ENCODE measurements at regions not wholly inside any gene's neighbourhood (a gene's known extent, or its start where the extent isn't known, plus 50 kb on each side); places are given as distances from the start of the nearest gene placed in this dataset.

DNA sequence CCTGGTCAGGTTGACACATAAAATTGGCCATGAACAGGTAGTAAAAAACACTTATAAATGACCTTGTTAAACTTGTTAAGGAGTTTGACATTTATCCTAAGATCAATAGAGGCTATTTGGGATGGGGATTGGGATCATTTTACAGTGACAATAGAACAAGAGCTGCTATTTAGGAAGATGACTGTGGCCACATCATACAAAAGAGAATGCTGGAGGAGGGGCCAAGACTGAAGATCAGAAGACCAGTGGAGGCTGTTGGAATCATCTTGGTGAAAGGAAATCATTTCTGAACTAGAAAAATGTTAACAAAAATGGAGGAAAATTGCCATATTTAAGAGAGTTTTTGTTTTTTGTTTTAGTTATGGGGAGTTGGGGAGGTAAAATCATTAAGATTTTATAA is 304.8 kb upstream of the TLE4 start:
- POLR2A ChIA-PET, result no interaction called here
- FAIRE-seq, result no peak

GRCh38 chr9:79268806-79269205 is 303.0 kb upstream of the TLE4 start:
- DNase-seq (ENCODE audit: low read depth in 1 of 2, low spot score in 1 of 2) (no peak), FAIRE-seq (no peak), ATAC-seq (no peak)
- POLR2A ChIA-PET, result no interaction called here
- Histone ChIP-seq H3K9me3 (no peaks in the 10 kb centered on the region), H3K4me3 (no peak overlapping the region), H3K27ac (no peak overlapping the region), H3K4me2 (no peak overlapping the region), H3K4me1 (no peaks in the 10 kb centered on the region)
- CTCF ChIA-PET, result no interaction called here
- TF ChIP-seq GATA3 (IDR thresholded peaks at IDR 0.05; ENCODE audit: borderline replicate concordance) (no peak), FOSB (CRISPR knock-in tag; IDR thresholded peaks at IDR 0.05) (no peak), NPAS2 (CRISPR knock-in tag; IDR thresholded peaks at IDR 0.05; ENCODE audit: borderline replicate concordance) (no peak), ESRRA (IDR thresholded peaks at IDR 0.05; ENCODE audit: borderline replicate concordance, low read length) (no peak), RAD21 (conservative IDR thresholded peaks at IDR 0.05 in 1 of 2, IDR thresholded peaks at IDR 0.05 in 1 of 2) (no peak), ZSCAN20 (CRISPR knock-in tag; IDR thresholded peaks at IDR 0.05) (no peak), HOXA7 (CRISPR knock-in tag; IDR thresholded peaks at IDR 0.05) (no peak), BCL3 (IDR thresholded peaks at IDR 0.05) (no peak), TFCP2L1 (CRISPR knock-in tag; IDR thresholded peaks at IDR 0.05) (no peak), CHD2 (IDR thresholded peaks at IDR 0.05; ENCODE audit: low read length, partially characterized antibody) (no peak)
- TF ChIP-seq, protein P1, sequence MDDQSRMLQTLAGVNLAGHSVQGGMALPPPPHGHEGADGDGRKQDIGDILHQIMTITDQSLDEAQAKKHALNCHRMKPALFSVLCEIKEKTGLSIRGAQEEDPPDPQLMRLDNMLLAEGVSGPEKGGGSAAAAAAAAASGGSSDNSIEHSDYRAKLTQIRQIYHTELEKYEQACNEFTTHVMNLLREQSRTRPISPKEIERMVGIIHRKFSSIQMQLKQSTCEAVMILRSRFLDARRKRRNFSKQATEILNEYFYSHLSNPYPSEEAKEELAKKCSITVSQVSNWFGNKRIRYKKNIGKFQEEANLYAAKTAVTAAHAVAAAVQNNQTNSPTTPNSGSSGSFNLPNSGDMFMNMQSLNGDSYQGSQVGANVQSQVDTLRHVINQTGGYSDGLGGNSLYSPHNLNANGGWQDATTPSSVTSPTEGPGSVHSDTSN (IDR thresholded peaks at IDR 0.05), result no peak
- TF ChIP-seq, protein P2, sequence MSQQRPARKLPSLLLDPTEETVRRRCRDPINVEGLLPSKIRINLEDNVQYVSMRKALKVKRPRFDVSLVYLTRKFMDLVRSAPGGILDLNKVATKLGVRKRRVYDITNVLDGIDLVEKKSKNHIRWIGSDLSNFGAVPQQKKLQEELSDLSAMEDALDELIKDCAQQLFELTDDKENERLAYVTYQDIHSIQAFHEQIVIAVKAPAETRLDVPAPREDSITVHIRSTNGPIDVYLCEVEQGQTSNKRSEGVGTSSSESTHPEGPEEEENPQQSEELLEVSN (IDR thresholded peaks at IDR 0.05; ENCODE audit: borderline replicate concordance, low read depth), result no peak
- TF ChIP-seq, protein P3, sequence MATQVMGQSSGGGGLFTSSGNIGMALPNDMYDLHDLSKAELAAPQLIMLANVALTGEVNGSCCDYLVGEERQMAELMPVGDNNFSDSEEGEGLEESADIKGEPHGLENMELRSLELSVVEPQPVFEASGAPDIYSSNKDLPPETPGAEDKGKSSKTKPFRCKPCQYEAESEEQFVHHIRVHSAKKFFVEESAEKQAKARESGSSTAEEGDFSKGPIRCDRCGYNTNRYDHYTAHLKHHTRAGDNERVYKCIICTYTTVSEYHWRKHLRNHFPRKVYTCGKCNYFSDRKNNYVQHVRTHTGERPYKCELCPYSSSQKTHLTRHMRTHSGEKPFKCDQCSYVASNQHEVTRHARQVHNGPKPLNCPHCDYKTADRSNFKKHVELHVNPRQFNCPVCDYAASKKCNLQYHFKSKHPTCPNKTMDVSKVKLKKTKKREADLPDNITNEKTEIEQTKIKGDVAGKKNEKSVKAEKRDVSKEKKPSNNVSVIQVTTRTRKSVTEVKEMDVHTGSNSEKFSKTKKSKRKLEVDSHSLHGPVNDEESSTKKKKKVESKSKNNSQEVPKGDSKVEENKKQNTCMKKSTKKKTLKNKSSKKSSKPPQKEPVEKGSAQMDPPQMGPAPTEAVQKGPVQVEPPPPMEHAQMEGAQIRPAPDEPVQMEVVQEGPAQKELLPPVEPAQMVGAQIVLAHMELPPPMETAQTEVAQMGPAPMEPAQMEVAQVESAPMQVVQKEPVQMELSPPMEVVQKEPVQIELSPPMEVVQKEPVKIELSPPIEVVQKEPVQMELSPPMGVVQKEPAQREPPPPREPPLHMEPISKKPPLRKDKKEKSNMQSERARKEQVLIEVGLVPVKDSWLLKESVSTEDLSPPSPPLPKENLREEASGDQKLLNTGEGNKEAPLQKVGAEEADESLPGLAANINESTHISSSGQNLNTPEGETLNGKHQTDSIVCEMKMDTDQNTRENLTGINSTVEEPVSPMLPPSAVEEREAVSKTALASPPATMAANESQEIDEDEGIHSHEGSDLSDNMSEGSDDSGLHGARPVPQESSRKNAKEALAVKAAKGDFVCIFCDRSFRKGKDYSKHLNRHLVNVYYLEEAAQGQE (IDR thresholded peaks at IDR 0.05), result no peak
- TF ChIP-seq, protein P4, sequence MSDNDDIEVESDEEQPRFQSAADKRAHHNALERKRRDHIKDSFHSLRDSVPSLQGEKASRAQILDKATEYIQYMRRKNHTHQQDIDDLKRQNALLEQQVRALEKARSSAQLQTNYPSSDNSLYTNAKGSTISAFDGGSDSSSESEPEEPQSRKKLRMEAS (IDR thresholded peaks at IDR 0.05), result no peak
- 88% methylated on average over 2 of the region's 2 CpGs for WGBS (ENCODE audit: missing lambda C conversion rate)

More for the DNA sequence above, 304.8 kb upstream of the TLE4 start:
- H3K9me3 ChIP-seq, result peaks cover 9% of the 10 kb centered on the region; the same call in 1 of the 3 replicates
- CTCF ChIA-PET, result interaction anchor here (0.7 kb wide), 1 partner anchor 669 kb away, joined by 3 read pairs; no protein-coding TSS in a partner anchor
- H3K4me2 ChIP-seq, result no peak overlapping the region
- no peak overlapping the region for H3K4me3 ChIP-seq
- no peak for ATAC-seq
- H3K27ac ChIP-seq, result no peak overlapping the region
- H3K4me1 ChIP-seq, result no peaks in the 10 kb centered on the region
- DNase-seq (ENCODE audit: low read depth in 1 of 2, low spot score in 1 of 2), result no peak
- TF ChIP-seq FOSB (CRISPR knock-in tag; IDR thresholded peaks at IDR 0.05), result no peak
- no peak for TF ChIP-seq ZNF302 (CRISPR knock-in tag; IDR thresholded peaks at IDR 0.05)
- TF ChIP-seq, protein P5, sequence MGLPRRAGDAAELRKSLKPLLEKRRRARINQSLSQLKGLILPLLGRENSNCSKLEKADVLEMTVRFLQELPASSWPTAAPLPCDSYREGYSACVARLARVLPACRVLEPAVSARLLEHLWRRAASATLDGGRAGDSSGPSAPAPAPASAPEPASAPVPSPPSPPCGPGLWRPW (IDR thresholded peaks at IDR 0.05), result no peak
- no peak for TF ChIP-seq NFE2L2 (conservative IDR thresholded peaks at IDR 0.05; ENCODE audit: low read length)
